GM04503 (cell line): ENCODE measurements at regions not wholly inside any gene's neighbourhood (a gene's known extent, or its start where the extent isn't known, plus 50 kb on each side); places are given as distances from the start of the nearest gene placed in this dataset.
"Not testable (repeated sequence)": the region's sequence is repeated elsewhere in the genome, so short reads cannot be mapped to it uniquely, and the experiment has no call there.

Source experiments
- DNase-seq: peaks from one replicate; pipeline ENCODE4 v3.0.0-alpha.2; 2012; ENCODE audit warnings: low read depth

GRCh38 chr2:200102971-200103370 lies 147.6 kb downstream of the MAIP1 start:
- DNase-seq: no peak

DNA sequence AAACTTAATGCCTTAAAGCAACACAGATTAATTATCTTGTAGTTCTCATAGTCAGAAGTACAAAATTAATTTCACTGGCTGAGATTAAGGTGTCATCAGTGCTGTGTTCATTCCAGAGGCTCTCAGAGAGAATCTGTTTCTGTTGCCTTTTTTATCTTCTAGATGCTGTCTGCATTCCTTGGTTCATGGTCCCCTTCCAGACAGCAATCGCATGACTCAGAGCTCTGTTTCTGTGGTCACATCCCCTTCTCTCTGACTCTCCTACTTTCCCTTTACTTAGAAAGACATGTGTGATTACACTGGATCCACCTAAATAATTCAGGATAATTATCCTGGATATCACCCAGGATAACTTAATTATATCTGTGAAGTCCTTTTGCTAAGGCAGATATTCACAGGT lies 148.6 kb downstream of the MAIP1 start:
- peak; percentile 14 for DNase-seq

DNA sequence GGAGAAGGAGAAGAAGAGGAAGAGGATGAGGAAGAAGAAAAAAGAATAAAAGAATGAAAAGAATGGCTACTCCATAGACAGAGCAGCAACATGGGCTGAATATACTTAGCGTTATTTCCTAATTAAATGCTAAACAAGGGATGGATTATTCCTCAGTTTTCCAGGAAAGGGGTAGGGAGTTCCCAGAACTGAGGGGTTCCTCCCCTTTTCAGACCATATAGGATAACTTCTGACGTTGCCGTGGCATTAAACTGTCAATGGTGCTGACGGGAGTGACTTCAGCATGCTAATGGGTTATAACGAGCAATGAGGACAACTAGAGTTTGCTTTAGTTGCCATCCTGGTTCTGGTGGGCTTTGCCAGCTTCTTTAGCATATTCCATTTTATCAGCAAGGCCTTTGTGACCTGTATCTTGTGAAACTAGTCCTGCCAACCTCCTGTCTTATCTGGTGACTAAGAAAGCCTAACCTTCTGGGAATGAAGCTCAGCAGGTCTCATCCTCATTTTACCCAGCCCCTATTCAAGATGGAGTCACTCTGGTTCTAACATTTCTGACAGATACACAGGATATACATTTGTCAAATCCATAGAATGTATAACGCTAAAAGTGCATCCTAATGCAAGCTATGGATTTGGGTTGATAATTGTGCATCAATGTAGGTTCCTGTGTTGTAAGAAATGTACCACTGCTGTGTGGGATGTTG lies 152.3 kb downstream of the MAIP1 start:
- no peak for DNase-seq

- no peak for DNase-seq
Observed at GRCh38 chr2:200109421-200109820, 154.0 kb downstream of the MAIP1 start.

GRCh38 chr2:200110381-200110780 lies 155.0 kb downstream of the MAIP1 start:
- DNase-seq: no peak

GRCh38 chr2:200113016-200113799 lies 157.8 kb downstream of the MAIP1 start:
- not testable (repeated sequence) for DNase-seq

DNA sequence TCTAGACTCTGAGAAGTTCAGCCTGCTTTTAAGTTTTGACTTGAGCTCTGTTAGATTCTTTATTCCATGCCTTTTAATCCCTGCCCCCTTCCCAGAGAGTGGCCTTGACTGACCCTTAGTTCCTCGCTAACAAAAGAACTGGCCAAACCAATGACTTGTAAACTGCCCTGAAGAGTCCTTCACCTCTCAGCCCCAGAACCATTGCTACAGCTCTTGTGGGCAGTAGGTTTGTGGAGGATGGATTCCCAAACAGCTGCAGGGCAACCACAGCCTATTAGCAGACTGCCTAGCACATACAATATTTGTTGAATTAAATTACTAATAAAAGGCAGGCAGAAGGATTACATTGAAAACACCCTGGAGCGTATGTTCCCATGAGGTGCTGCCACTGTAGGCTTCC lies 163.9 kb downstream of the MAIP1 start:
- no peak for DNase-seq

DNA sequence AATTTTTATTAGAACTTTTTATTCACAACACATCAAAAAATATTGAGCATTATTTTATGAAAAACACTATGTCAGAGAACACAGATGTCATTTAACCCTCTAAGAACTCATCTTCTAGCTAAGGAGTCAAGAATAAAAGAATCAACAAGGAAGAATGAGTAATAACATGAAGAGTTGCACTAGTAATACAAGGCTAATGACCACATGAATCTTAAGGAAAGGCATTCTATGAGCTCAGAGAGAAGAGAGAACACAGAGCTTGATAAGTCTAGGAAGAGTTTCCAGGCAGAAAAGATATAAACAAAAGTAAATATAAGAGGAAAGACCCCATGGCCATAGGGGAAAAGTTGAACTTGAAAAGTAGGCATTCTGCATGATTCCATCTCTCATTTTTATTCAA lies 166.5 kb downstream of the MAIP1 start:
- DNase-seq: no peak

DNA sequence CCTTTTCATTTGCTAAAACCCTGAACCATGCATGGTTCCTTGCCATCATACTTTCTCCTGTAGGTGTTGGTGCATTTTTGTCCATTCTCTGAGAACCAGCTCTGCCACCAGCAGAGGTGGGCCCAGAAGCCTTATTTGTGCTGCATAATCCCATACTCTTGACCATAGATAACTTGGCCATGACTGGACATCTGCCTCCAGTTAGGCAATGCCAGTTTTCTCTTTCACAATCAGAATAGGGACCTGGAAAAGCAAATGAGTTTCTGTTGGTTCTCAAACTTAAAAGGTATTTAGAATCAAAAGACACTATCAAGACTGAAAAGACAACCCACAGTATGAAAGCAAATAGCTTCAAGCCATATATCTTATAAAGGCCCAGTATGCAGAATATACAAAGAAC lies 167.3 kb downstream of the MAIP1 start:
- no peak for DNase-seq

DNA sequence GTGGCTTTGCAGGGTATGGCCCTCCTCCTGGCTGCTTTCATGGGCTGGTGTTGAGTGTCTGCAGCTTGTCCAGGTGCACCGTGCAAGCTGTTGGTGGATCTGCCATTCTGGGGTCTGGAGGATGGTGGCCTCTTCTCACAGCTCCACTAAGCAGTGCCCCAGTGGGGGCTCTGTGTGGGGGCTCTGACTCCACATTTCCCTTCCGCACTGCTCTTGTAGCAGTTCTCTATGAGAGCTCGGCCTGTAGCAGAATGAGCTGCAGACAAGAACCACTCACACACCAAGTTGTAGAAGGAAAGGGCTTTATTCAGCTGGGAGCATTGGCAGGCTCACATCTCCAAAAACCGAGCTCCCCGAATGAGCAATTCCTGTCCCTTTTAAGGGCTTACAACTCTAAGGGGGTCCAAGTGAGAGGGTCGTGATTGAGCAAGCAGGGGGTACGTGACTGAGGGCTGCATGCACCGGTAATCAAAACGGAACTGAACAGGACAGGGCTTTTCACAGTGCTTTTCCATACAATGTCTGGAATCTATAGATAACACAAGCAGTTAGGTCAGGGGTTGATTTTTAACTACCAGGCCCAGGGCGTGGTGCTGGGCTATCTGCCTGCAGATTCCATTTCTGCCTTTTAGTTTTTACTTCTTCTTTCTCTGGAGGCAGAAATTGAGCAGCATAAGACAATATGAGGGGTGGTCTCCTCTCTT lies 169.4 kb downstream of the MAIP1 start:
- not testable (repeated sequence) for DNase-seq

DNA sequence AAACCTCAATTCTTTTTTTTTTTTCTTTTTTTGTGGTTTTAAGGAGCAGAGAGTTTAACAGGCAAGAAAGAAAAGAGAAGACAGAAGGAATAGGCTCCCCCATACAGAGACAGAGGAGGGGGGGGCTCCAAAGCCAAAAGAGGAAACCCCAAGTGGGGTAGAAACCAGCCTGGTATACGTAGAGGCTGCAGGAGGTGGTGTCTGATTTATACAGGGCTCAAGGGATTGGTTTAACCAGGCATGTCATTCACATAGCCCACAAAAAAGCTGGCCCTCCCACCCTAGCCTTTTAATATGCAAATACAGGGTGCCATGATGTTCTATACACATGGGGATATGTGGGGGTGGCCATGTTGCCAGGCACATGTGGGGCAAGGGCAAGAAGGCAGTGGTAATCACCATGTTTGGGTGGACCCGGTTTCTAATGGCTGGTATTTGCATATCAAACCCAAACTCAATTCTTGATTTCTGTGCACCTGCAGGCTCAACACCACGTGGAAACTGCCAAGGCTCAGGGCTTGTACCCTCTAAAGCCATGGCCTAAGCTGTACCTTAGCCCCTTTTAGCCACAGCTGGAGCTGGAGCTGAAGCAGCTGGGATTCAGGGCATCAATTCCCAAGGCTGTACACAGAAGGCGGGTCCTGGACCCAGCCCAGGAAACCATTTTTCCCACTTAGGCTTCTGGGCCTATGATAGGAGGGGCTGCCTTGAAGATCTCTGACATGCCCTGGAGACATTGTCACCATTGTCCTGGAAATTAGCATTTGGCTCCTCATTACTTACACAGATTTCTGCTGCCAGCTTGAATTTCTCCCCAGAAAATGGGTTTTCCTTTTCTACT lies 170.3 kb downstream of the MAIP1 start:
- DNase-seq: no peak

GRCh38 chr2:200126285-200126670 lies 170.9 kb downstream of the MAIP1 start:
- DNase-seq: not testable (repeated sequence)

DNA sequence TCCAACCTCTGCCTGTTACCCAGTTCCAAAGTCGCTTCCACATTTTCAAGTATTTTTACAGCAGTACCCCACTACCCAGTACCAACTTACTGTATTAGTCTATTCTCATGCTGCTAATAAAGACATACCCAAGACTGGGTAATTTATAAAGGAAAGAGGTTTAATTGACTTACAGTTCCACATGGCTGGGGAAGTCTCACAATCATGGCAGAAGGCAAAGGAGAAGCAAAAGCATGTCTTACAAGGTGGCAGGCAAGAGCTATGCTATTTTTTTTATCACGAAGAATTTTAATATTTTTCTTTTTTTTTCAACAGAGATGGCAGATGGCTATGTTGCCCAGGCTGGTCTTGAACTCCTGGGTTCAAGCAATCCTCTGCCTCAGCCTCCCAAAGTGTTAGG lies 171.3 kb downstream of the MAIP1 start:
- DNase-seq: not testable (repeated sequence)

- DNase-seq: peak; percentile 37
Observed at GRCh38 chr2:200127848-200128247, 172.5 kb downstream of the MAIP1 start.

DNA sequence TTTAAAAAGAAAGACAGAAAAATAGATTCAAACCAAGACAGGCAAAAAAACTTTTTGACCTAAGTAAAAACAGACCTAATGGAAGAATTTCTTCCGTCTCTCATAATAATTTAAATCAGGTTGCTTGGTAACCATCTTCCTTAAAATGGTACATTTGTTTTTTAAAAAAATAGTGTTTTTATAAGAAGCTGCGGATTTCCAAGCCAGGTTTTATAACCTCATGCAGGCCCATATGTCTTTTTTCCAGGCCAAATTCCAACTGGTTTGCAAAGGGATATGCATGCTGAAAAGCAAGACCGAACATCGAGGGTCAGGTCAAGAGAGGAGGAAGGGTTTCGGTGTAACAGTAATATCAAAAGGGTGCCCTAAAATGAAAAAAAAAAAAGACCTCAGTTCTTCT lies 172.9 kb downstream of the MAIP1 start:
- DNase-seq: no peak

GRCh38 chr2:200129721-200130462 lies 174.5 kb downstream of the MAIP1 start:
- DNase-seq: no peak

DNA sequence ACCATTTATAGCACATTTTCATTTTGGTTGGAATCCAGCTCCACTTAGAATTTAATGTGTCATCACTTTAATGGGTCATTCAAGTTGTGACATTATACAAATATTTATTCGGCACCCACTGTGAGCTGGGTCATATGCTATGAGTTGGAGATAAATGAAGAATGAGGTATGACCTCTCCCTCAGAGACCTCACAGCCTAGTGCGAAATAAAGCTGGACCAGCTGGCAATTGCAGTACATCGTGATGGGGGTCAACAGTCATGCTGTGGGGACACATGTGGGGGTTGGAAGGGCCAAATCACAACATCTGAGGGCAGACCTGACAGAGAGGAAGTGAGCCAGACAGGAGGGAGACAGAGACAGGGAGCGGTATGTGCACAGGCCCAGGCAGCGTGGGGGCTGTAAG lies 175.4 kb downstream of the MAIP1 start:
- DNase-seq: no peak

DNA sequence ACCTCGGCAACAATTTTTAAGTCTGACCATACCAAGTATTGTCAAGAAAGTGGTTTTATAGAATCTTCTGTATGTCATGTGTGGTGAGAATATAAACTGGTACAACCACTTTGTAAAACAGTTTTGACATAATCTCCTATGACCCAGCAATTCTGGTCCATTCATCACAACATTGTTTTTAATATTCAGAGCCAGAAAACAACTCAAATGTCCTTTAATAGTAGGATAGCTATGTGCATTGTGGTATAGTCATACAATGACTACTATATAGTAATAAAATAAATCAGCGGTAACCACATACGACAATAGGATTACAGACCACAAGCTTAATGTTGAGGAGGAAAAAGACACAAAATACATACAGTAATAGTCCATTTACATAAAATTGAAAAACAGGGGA lies 175.2 kb upstream of the SPATS2L start:
- DNase-seq: no peak

- no peak for DNase-seq
Observed at GRCh38 chr2:200135082-200135481, 171.4 kb upstream of the SPATS2L start.

GRCh38 chr2:200136655-200137054 lies 169.8 kb upstream of the SPATS2L start:
- DNase-seq: no peak

- DNase-seq: no peak
Observed at GRCh38 chr2:200137271-200137670, 169.2 kb upstream of the SPATS2L start.
